HCT116 (cell line): ENCODE measurements at regions not wholly inside any gene's neighbourhood (a gene's known extent, or its start where the extent isn't known, plus 50 kb on each side); places are given as distances from the start of the nearest gene placed in this dataset.

ENCODE experiments used
- CTCF ChIP-seq, 3 experiments: fragments of 200-600 bp in 1 of 3; sonication (generic) in 1 of 3; IDR thresholded peaks in 2 of 3; conservative IDR thresholded peaks in 1 of 3; 2 replicates each; pipeline ENCODE4 v1.5.1; 2012 to 2017; ENCODE audit warnings: low read depth in 2 of 3, low read length in 2 of 3, antibody characterized with exemption in 1 of 3, borderline replicate concordance in 1 of 3, control low read depth in 1 of 3, mild to moderate bottlenecking in 1 of 3, mixed read lengths in 1 of 3, mixed run types in 1 of 3, moderate library complexity in 1 of 3; ENCODE audit not compliant: insufficient read depth in 1 of 3
- EZH2 ChIP-seq: fragments of 200-600 bp; sonication (generic); IDR thresholded peaks from 2 replicates; pipeline ENCODE4 v1.6.1; 2017; ENCODE audit warnings: antibody characterized with exemption, mixed run types
- POLR2A ChIP-seq: IDR thresholded peaks from 2 replicates; pipeline ENCODE4 v1.7.0; 2011; ENCODE audit warnings: borderline replicate concordance; ENCODE audit not compliant: insufficient read depth, insufficient read length; ENCODE audit errors: extremely low read depth
- REST ChIP-seq: IDR thresholded peaks from 2 replicates; pipeline ENCODE4 v1.6.1; 2012; ENCODE audit warnings: low read depth
- TF ChIP-seq, protein P1 (sequence below): IDR thresholded peaks from 2 replicates; pipeline ENCODE4 v1.6.1; 2012

DNA sequence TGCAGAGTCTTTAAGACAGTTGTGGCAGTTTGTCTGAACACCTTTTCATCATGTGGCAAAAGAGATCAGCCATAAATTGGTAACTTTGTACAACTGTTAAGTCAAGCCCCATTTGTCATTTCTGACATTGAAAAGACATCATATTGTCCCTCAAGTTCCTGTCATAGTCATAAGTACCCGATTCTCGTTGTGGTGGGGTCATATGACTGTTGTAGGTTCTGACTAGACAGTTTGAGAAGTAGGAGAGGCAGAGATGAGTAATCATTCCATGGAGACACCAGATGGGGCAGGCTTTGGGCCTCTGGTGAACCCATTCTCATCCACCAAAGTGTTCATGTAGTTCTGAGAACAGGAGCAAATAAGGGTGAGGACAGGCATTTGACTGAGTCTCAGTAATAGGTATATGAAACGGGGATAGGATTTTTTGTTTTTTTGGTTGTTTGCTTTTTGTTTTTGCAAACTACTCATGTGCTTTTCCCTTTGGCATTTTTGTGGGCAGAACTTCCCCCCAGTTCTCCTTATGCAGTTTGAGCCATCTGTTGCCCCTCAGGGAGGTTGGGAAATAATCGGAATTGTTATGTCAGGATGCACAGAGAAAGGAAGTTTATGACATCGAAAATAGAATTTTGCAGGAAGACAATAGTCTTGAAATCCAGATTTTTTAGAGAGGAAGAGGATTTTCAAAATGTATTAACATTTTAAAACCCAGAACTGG, 86.9 kb upstream of the KCNE2 start:
- TF ChIP-seq CTCF (IDR thresholded peaks at IDR 0.05 in 2 of 3, conservative IDR thresholded peaks at IDR 0.05 in 1 of 3; ENCODE audit: borderline replicate concordance in 1 of 3, insufficient read depth in 1 of 3, low read depth in 2 of 3, low read length in 2 of 3), result no peak
- no peak for TF ChIP-seq EZH2
- TF ChIP-seq, protein P1, sequence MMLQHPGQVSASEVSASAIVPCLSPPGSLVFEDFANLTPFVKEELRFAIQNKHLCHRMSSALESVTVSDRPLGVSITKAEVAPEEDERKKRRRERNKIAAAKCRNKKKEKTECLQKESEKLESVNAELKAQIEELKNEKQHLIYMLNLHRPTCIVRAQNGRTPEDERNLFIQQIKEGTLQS, result no peak
- no peak for TF ChIP-seq POLR2A
- TF ChIP-seq REST, result no peak
